ENCODE measurements at regions not wholly inside any gene's neighbourhood (a gene's known extent, or its start where the extent isn't known, plus 50 kb on each side); places are given as distances from the start of the nearest gene placed in this dataset.

GRCh38 chr15:81851325-81851724, 194.5 kb downstream of the MEX3B start (continued):
- no peak for TF ChIP-seq CGGBP1 (CRISPR knock-in tag; IDR thresholded peaks at IDR 0.05)
- no peak for TF ChIP-seq MED1 (CRISPR knock-in tag; IDR thresholded peaks at IDR 0.05; ENCODE audit: borderline replicate concordance)
- TF ChIP-seq DDX20 (tag; IDR thresholded peaks at IDR 0.05; ENCODE audit: low read depth): no peak
- TF ChIP-seq THRA (IDR thresholded peaks at IDR 0.05): no peak
- TF ChIP-seq CREM (IDR thresholded peaks at IDR 0.05; ENCODE audit: low read depth): no peak
- TF ChIP-seq NFATC3 (IDR thresholded peaks at IDR 0.05): no peak
- TF ChIP-seq CTCF (IDR thresholded peaks at IDR 0.05 in 2 of 3, conservative IDR thresholded peaks at IDR 0.05 in 1 of 3; ENCODE audit: insufficient read depth in 2 of 3, low read depth in 1 of 3, low read length in 3 of 3): no peak

GRCh38 chr15:81849289-81849688, 196.5 kb downstream of the MEX3B start:
- no peaks in the 10 kb centered on the region for H4K20me1 ChIP-seq (replicated peaks; ENCODE audit: control insufficient read depth, insufficient read depth, low read length)
- no peak overlapping the region; the same call in 1 of the 2 replicates for H3K4me2 ChIP-seq (ENCODE audit: insufficient read depth, low read length)
- no peak overlapping the region for H3K27ac ChIP-seq (ENCODE audit: extremely low read depth, low read depth, low read length)
- POLR2A ChIA-PET: interaction anchor here (0.8 to 1.3 kb wide), 4 partner anchors 9 to 39 kb away, joined by 3 to 4 read pairs (median 4); no protein-coding TSS in a partner anchor
- ATAC-seq (peak; percentile 24; the same call in 1 of the 3 replicates), DNase-seq (ENCODE audit: extremely low read depth in 1 of 4, low spot score in 3 of 4) (no peak), FAIRE-seq (peak; percentile 71)
- H3K9me1 ChIP-seq (ENCODE audit: control insufficient read depth, insufficient read depth, low read length): no peaks in the 10 kb centered on the region
- no peaks in the 10 kb centered on the region for H3K27me3 ChIP-seq (ENCODE audit: control insufficient read depth in 2 of 2, insufficient read depth in 2 of 2, low read length in 2 of 2)
- CTCF ChIA-PET (ENCODE audit: low intra/inter-chr PET ratio): no interaction called here
- no peak overlapping the region for H3K9ac ChIP-seq (ENCODE audit: insufficient read depth in 1 of 2, low read depth in 2 of 2, low read length in 2 of 2)
- H3K79me2 ChIP-seq (ENCODE audit: control insufficient read depth, insufficient read depth, low read length): peaks cover 6% of the 10 kb centered on the region; the same call in 2 of the 3 replicates
- H2AFZ ChIP-seq (ENCODE audit: low read depth, low read length): no peak overlapping the region
- H3K4me1 ChIP-seq (replicated peaks in 1 of 2; ENCODE audit: control insufficient read depth in 2 of 2, insufficient read depth in 2 of 2, low read length in 2 of 2): peaks cover 0 to 18% of the 10 kb centered on the region in 2 experiments; a peak in 3 of 5 replicates
- H3K9me3 ChIP-seq (replicated peaks; ENCODE audit: control insufficient read depth, insufficient read depth, low read depth, low read length): no peaks in the 10 kb centered on the region
- 31% methylated on average over 6 of the region's 6 CpGs for WGBS (ENCODE audit: insufficient coverage, low coverage, missing lambda C conversion rate)
- intact Hi-C loops (cut with micrococcal nuclease): no loop called here
- no TSS peak for BruUV-seq (replicated peaks)
- in situ Hi-C loops (cut with MboI): no loop called here
- no peak overlapping the region for H3K4me3 ChIP-seq
- no peaks in the 10 kb centered on the region for H3K36me3 ChIP-seq (ENCODE audit: control insufficient read depth, insufficient read depth, low read length)
- no peak for TF ChIP-seq PHF21A (IDR thresholded peaks at IDR 0.05; ENCODE audit: borderline replicate concordance, low read depth)
- no peak for TF ChIP-seq RCOR1 (IDR thresholded peaks at IDR 0.05; ENCODE audit: borderline replicate concordance in 1 of 2, low read depth in 2 of 2, low read length in 2 of 2)
- no peak for TF ChIP-seq ZBTB26 (CRISPR knock-in tag; IDR thresholded peaks at IDR 0.05)
- TF ChIP-seq ATF4 (CRISPR knock-in tag; IDR thresholded peaks at IDR 0.05): no peak
- no peak for TF ChIP-seq NRF1 (conservative IDR thresholded peaks at IDR 0.05 in 1 of 2, IDR thresholded peaks at IDR 0.05 in 1 of 2)
- no peak for TF ChIP-seq USF2 (CRISPR knock-in tag; IDR thresholded peaks at IDR 0.05)
- no peak for TF ChIP-seq FIP1L1 (IDR thresholded peaks at IDR 0.05; ENCODE audit: low read depth, low read length, poor library complexity, severe bottlenecking)
- no peak for TF ChIP-seq CTBP1 (IDR thresholded peaks at IDR 0.05; ENCODE audit: borderline replicate concordance)
